Kidney epithelial cell (primary cell): ENCODE measurements at regions not wholly inside any gene's neighbourhood (a gene's known extent, or its start where the extent isn't known, plus 50 kb on each side); places are given as distances from the start of the nearest gene placed in this dataset.
"Not testable (repeated sequence)": the region's sequence is repeated elsewhere in the genome, so short reads cannot be mapped to it uniquely, and the experiment has no call there.

ENCODE experiments used
- DNase-seq: peaks from one replicate; pipeline ENCODE4 v3.0.0-alpha.2; 2010; ENCODE audit warnings: low read depth
- H3K27me3 ChIP-seq: 2 replicates; pipeline ENCODE4 v1.6.0; 2011; ENCODE audit warnings: low read length; ENCODE audit not compliant: control insufficient read depth, insufficient read depth
- H3K36me3 ChIP-seq: 2 replicates; pipeline ENCODE4 v1.5.1; 2011; ENCODE audit warnings: low read length; ENCODE audit not compliant: control insufficient read depth, insufficient read depth
- H3K4me3 ChIP-seq: 2 replicates; pipeline ENCODE4 v1.5.1; 2011; ENCODE audit warnings: low read depth, mild to moderate bottlenecking, control low read depth, low read length
- CTCF ChIP-seq: IDR thresholded peaks from 2 replicates; pipeline ENCODE4 v1.5.1; 2011; ENCODE audit warnings: mild to moderate bottlenecking, moderate library complexity, low read length, control low read depth, inconsistent platforms; ENCODE audit not compliant: insufficient read depth, poor library complexity, severe bottlenecking

- DNase-seq: no peak
- H3K4me3 ChIP-seq: no peak overlapping the region
- no peaks in the 10 kb centered on the region for H3K27me3 ChIP-seq
- no peak for TF ChIP-seq CTCF
- H3K36me3 ChIP-seq: no peaks in the 10 kb centered on the region
Observed at GRCh38 chr7:46058086-46058823, 137.2 kb upstream of the IGFBP3 start.

GRCh38 chr7:46054915-46055314 lies 133.8 kb upstream of the IGFBP3 start:
- H3K36me3 ChIP-seq: no peaks in the 10 kb centered on the region
- H3K4me3 ChIP-seq: no peak overlapping the region
- no peak for TF ChIP-seq CTCF
- DNase-seq: no peak
- H3K27me3 ChIP-seq: no peaks in the 10 kb centered on the region

GRCh38 chr7:46054272-46054671 lies 133.2 kb upstream of the IGFBP3 start:
- H3K4me3 ChIP-seq: no peak overlapping the region
- no peaks in the 10 kb centered on the region for H3K36me3 ChIP-seq
- no peak for DNase-seq
- no peak for TF ChIP-seq CTCF
- no peaks in the 10 kb centered on the region for H3K27me3 ChIP-seq

GRCh38 chr7:46047581-46047980 lies 126.5 kb upstream of the IGFBP3 start:
- H3K27me3 ChIP-seq: no peaks in the 10 kb centered on the region
- no peaks in the 10 kb centered on the region for H3K36me3 ChIP-seq
- no peak for TF ChIP-seq CTCF
- H3K4me3 ChIP-seq: no peak overlapping the region
- DNase-seq: no peak

- not testable (repeated sequence) for H3K27me3 ChIP-seq, H3K36me3 ChIP-seq, H3K4me3 ChIP-seq, DNase-seq
Observed at GRCh38 chr7:46043338-46043737, 122.3 kb upstream of the IGFBP3 start.

GRCh38 chr7:46039813-46040212 lies 118.7 kb upstream of the IGFBP3 start:
- not testable (repeated sequence) for H3K36me3 ChIP-seq, DNase-seq, H3K27me3 ChIP-seq, H3K4me3 ChIP-seq

- H3K4me3 ChIP-seq: no peak overlapping the region
- no peaks in the 10 kb centered on the region for H3K36me3 ChIP-seq
- H3K27me3 ChIP-seq: no peaks in the 10 kb centered on the region
- no peak for TF ChIP-seq CTCF
- DNase-seq: no peak
Observed at GRCh38 chr7:46035166-46035565, 114.1 kb upstream of the IGFBP3 start.
